C4-2B (cell line): ENCODE measurements at regions not wholly inside any gene's neighbourhood (a gene's known extent, or its start where the extent isn't known, plus 50 kb on each side); places are given as distances from the start of the nearest gene placed in this dataset.

Experiments used
- ZFX ChIP-seq: fragments of 450-650 bp; IDR thresholded peaks from 2 replicates; pipeline ENCODE4 v1.6.1; 2017
- TF ChIP-seq, protein P1 (sequence below): fragments of 450-650 bp; conservative IDR thresholded peaks from 2 replicates; pipeline ENCODE4 v1.5.1; 2017; ENCODE audit warnings: mild to moderate bottlenecking

DNA sequence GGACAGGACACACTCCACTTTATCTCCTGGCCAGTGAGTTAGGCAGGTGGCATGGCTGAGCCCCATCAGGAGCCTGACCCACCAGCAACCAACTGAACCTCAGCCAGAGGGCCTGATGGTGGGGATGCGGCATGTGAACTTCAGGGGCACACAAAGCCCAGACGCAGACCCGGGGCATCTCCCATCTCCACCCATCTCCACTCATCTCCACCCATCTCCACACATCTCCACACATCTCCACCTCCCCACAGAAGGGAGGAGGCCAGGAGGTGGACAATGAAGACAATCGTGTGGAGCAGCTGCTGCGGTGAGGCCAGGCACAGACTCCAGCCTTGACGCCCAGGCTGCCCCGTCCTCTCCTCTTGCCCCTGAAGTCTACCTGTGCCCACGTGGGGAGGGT lies 340.8 kb downstream of the CTTN start:
- TF ChIP-seq, protein P1, sequence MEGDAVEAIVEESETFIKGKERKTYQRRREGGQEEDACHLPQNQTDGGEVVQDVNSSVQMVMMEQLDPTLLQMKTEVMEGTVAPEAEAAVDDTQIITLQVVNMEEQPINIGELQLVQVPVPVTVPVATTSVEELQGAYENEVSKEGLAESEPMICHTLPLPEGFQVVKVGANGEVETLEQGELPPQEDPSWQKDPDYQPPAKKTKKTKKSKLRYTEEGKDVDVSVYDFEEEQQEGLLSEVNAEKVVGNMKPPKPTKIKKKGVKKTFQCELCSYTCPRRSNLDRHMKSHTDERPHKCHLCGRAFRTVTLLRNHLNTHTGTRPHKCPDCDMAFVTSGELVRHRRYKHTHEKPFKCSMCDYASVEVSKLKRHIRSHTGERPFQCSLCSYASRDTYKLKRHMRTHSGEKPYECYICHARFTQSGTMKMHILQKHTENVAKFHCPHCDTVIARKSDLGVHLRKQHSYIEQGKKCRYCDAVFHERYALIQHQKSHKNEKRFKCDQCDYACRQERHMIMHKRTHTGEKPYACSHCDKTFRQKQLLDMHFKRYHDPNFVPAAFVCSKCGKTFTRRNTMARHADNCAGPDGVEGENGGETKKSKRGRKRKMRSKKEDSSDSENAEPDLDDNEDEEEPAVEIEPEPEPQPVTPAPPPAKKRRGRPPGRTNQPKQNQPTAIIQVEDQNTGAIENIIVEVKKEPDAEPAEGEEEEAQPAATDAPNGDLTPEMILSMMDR, result no peak
- no peak for TF ChIP-seq ZFX
